HG03571 (cell line): ENCODE measurements at regions not wholly inside any gene's neighbourhood (a gene's known extent, or its start where the extent isn't known, plus 50 kb on each side); places are given as distances from the start of the nearest gene placed in this dataset.

ENCODE experiments used
- ATAC-seq: cut with Tn5 transposase; IDR thresholded peaks from one replicate; pipeline ENCODE4 v1.9.1; 2021; ENCODE audit not compliant: unreplicated experiment

DNA sequence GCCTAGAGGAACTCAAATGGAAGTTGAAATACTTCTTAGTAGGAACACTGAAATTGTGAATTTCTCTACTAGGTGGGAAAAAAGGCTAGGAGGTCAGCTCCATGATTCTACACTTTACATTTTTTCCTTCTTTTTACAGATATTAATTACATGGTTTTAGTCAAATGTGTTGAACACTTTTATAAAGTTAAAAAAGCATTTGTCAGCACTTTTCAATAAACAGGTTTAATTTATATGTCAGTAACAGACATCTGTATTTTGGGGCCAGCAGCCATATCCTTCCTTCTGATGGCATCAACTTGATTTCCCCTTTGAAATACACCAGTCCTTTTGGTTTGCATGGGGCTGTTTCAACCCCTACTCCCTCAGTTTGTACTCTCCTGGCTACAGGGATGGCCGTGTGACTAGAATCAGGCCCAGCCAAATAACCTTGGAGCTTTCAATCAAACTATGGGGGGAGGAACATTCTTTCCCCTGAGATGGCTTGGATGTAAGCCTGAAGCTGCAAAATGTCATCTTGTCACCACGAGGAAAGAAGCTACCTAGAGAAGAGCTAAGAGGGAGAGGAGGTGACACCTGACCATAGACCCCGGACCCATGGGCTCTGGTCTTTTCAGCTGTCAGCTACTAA, 171.0 kb upstream of the NEBL start:
- ATAC-seq: no peak

- ATAC-seq: no peak
Observed at GRCh38 chr10:21065621-21066248, 168.6 kb upstream of the NEBL start.

GRCh38 chr10:21061982-21062381, 164.9 kb upstream of the NEBL start:
- no peak for ATAC-seq

DNA sequence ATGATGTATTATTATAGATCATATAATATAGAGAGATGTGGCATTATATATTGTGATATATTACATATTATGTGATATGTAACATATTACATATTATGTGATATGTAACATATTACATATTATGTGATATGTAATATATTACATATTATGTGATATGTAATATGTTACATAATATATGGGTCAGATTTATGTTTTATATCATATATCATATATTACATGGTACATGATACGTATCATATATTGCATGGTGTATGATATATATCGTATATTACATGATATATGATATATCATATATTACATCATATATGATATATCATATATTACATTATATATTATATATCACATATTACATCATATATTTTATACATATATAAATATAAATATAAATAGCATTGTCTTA, 164.1 kb upstream of the NEBL start:
- no peak for ATAC-seq

GRCh38 chr10:21060626-21061025, 163.5 kb upstream of the NEBL start:
- ATAC-seq: no peak

DNA sequence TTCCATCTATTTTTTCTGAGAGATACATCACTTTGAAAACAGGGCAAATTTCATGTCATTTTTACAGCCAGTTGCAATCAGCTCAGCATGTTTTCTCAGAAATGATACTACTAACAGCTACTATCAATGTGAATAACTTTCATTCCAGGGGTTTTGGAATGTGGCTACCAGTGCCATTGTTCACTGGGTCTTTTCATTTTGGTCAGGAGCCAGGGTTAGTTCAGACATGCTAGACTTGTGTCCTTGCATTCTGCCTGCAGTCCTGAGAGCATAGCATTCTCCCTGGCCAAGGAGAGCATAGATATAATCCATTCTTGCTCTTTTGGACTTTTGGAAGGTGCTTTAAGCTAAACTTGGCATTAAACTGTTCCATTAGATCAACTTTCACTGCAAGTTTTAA, 160.9 kb upstream of the NEBL start:
- no peak for ATAC-seq

DNA sequence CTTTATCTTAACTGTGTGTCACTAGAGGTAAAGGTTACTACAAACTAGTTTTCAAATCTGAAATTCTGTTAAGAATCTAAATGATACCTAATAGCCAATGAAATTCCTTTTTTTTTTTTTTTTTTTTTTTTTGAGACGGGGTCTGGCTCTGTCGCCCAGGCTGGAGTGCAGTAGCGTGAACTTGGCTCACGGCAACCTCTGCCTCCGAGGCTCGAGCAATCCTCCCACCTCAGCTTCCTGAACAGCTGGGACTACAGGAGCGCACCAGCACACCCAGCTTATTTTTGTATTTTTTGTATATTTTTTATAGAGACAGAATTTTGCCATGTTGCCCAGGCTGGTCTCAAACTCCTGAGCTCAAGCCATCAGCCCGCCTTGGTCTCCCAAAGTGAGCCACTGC, 160.3 kb upstream of the NEBL start:
- ATAC-seq: no peak

GRCh38 chr10:21056461-21056860, 159.3 kb upstream of the NEBL start:
- ATAC-seq: no peak

GRCh38 chr10:21055339-21056135, 158.4 kb upstream of the NEBL start:
- no peak for ATAC-seq

DNA sequence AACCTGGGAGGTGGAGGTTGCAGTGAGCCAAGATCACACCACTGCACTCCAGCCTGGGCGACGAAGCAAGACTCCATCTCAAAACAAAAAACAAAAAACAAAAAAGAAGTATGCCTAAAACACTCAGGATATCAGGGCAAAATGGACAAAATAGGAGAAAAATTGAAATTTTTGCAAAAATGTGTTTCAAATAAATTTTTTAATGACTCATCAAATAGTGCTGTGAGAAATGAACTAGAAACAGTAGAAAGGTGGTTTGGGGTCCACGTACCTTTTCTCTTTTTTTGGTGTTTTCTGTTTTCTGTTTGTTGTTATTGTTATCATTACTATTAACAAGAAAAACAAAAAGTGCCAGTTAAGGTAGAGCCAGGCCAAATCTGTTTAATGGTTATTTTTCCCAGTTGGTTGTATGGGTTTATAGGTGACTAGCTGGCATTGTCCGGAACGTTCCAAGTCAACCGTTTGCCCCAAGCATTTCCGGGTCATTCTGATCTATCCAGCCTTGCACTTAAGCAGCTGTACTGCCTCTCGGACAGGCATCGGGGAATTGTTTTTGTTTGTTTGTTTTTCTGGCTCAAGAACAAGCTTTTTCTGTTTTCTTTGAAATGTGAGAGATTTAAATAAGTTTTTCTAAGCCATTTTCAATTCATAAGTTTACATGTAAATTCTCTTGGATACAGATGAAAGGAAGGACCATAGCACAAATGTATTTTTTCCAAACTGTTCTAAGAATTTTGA, 157.0 kb upstream of the NEBL start:
- no peak for ATAC-seq

GRCh38 chr10:21052709-21053104, 155.6 kb upstream of the NEBL start:
- no peak for ATAC-seq

GRCh38 chr10:21052072-21052708, 155.1 kb upstream of the NEBL start:
- no peak for ATAC-seq

DNA sequence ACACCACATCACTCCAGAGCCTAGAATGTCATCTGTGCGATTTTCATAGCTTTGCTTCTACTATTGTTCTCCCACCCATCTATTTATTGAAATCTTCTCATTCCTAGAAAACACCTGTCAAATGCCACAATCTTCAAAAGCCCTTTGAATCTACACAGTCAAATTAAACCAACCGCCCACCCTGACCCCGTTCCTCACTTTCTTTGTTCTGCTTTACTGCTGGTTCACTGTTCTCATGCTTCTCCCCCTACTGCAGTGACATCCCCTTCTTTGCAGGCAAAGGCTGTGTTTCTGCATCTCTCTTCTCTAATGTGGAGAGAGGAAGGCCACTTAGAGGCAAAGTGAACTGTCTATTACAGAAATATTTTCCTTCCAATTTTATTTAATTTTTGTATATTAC, 152.4 kb upstream of the NEBL start:
- no peak for ATAC-seq

- ATAC-seq: no peak
Observed at GRCh38 chr10:21048068-21048467, 151.0 kb upstream of the NEBL start.

DNA sequence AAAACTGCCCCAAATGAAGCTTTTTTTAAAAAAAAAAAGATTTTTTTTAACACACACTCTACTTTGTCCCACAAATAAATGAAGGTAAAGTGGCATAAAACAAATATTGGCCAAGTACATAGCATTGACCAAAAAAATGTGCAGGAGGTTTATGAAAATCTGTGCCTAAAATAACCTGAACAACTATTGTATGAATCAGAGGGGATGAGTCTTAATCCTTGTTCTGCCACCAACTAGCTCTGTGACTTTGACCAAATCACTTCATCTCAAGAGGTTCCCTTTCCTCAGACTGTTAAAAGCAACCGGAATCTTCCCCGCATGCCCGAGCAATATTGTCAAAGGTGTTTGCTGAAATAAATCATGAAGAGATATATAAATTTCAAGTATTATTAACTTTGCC, 150.4 kb upstream of the NEBL start:
- no peak for ATAC-seq

GRCh38 chr10:21047096-21047495, 150.0 kb upstream of the NEBL start:
- no peak for ATAC-seq

GRCh38 chr10:21043044-21043443, 145.9 kb upstream of the NEBL start:
- ATAC-seq: no peak

- ATAC-seq: no peak
Observed at GRCh38 chr10:21042536-21042935, 145.4 kb upstream of the NEBL start.

DNA sequence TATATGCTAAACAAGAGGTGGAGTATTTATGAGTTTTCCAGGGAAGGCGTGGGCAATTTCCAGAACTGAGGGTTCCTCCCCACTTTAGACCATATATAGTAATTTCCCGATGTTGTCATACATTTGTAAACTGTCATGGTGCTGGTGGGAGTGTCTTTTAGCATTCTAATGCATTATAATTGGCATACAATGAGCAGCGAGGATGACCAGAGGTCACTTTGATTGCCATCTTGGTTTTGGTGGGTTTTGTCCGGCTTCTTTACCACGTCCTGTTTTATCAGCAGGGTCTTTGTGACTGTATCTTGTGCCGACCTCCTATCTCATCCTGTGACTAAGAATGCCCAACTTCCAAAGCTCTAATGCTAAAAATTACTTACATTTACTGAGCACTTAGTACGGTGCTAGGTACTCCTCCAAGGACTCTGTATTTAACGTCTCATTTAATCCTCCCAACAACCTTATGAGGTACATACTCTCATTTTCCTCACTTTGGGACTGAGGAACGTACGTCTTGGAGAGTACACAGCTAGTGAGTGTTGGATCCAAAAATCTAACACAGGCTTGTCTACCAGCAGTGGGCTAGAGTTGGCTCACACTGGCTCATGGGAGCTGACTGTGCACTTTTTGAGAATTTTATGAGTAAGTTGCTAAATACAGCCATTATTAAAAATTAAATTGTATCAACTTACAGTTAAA, 144.8 kb upstream of the NEBL start:
- ATAC-seq: no peak

GRCh38 chr10:21039721-21040120, 142.6 kb upstream of the NEBL start:
- no peak for ATAC-seq

- no peak for ATAC-seq
Observed at GRCh38 chr10:21036757-21037156, 139.6 kb upstream of the NEBL start.
